A172 (cell line): ENCODE measurements at regions not wholly inside any gene's neighbourhood (a gene's known extent, or its start where the extent isn't known, plus 50 kb on each side); places are given as distances from the start of the nearest gene placed in this dataset.
"Not testable (repeated sequence)": the region's sequence is repeated elsewhere in the genome, so short reads cannot be mapped to it uniquely, and the experiment has no call there.

Source experiments
- DNase-seq: peaks from one replicate; pipeline ENCODE4 v3.0.0-alpha.2; 2015; ENCODE audit warnings: low spot score

- DNase-seq: no peak
Measured at GRCh38 chr2:107717661-107718060, 109.0 kb upstream of the RGPD4 start.

- no peak for DNase-seq
Measured at GRCh38 chr2:107719141-107719540, 107.6 kb upstream of the RGPD4 start.

DNA sequence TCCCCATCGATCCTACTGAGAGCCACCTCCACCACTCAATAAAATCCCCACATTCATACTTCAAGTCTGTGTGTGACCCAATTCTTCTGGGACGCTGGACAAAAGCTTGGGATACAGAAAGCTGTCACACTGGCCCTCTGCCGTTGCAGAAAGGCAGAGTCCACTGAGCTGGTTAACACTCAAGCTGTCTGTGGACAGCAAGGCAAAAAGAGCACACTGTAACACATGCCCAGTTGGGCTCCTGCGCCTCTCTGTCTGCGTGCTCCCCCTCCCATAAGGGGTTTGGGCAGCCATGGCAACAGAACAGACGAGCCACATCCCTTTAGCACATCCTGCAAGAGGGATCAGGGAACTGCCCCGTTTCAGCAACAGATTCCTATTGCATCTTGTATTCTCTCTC, 106.9 kb upstream of the RGPD4 start:
- no peak for DNase-seq

DNA sequence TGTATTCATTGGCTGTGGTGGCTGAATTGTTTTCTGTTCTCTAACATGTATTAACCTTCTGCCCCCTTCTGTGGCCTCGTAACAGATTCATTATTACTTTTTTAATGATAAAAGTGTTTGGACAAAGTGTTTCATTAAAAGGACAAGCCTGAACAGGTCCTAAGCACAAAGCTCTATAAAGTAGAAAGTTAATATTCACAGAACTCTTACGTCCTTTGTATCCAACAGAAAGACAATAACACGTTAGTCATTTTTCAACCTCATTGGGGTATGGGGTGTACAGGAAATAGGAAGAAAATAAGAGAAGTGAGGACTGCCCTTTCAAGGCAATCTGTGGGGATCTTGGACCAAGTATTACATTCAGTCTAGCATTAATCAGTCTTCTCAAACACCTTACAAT, 105.5 kb upstream of the RGPD4 start:
- DNase-seq: no peak

DNA sequence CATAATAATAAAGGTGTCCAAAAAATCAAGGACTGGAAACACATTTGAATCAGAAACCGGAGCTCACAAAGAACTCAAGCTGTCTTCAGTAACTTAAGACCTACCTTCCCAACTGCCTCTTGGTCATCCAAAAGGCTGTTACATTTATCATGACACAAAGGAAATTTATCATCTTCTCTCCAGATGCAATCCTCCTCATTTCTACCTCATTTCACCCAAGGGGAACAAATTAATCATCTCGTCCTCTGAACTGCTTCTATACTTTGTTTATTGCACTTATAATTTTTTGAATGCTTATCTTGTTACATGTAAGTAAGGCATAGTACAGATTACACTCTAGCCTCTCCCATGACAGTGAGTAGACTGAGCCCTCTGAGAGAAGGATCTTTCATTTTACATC, 105.1 kb upstream of the RGPD4 start:
- no peak for DNase-seq

DNA sequence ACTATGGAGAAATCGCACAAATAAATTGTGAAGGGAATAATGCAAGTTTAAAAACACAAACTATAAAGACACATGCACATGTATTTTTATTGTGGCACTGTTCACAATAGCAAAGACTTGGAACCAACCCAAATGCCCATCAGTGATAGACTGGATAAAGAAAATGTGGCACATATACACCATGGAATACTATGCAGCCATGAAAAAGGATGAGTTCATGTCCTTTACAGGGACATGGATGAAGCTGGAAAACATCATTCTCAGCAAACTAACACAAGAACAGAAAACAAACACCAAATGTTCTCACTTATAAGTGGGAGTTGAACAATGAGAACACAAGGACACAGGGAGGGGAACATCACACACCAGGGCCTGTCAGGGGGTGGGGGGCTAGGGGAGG, 100.9 kb upstream of the RGPD4 start:
- DNase-seq: not testable (repeated sequence)

DNA sequence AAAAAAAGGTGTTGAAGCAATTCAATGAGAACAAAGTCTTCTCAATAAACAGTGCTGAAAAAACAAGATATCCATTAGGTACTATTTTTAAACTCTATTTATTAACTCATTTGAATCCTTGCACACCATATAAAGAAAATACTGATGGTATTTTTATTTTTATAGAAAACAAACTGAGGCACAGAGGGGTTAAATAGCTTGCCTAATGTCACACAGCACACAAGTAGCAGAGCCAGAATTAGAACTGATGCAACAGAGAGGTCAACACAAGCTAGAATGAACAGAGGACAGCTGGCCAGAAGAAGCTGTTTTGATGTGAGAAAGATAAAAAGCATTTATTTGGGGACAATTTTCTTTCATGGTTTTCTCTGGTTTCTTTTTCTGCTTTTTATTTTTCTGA, 99.4 kb upstream of the RGPD4 start:
- no peak for DNase-seq

- peak; percentile 64 for DNase-seq
Measured at GRCh38 chr2:107728586-107728985, 98.1 kb upstream of the RGPD4 start.

- no peak for DNase-seq
Measured at GRCh38 chr2:107729440-107729839, 97.3 kb upstream of the RGPD4 start.

GRCh38 chr2:107730898-107731297, 95.8 kb upstream of the RGPD4 start:
- DNase-seq: peak; percentile 78

GRCh38 chr2:107731435-107731834, 95.3 kb upstream of the RGPD4 start:
- DNase-seq: no peak

DNA sequence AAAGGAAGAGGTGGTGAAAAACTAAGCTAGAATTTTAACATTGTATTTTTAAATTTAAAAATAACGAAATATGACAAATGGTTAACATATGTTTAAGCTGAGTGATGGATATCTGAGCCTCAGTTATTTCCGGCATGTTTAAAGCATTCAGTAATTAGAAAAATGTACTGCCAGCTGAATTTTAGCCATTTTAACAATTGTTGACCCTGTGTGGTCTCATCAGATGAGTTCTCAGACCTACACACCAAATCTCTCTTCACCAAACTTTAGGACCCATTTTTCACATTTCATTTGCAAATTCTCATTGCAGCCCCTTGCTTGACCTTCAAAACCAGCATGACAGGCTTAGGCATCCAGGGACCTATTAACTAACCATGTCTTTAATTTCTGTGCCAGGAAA, 91.5 kb upstream of the RGPD4 start:
- no peak for DNase-seq

DNA sequence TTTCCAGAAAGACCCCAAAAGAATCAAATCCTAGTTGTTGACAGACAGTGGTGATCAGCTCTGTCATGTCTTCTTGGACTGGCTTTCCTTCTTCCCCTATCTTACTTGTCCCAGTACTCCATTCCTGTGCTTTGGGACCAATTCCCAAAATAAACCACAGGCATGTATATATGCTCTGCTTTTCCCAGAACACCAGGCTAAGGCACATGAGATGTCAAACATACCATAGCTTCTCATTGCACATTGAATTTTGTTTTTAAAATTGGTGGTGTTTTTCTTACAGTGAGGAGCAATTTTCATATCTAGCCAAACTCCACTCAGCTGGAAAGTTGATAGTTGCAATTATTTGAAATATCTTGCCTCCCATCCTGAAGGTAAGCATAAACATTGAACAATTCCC, 88.9 kb upstream of the RGPD4 start:
- DNase-seq: no peak

- no peak for DNase-seq
Measured at GRCh38 chr2:107738266-107738665, 88.4 kb upstream of the RGPD4 start.

GRCh38 chr2:107740300-107740699, 86.4 kb upstream of the RGPD4 start:
- no peak for DNase-seq

DNA sequence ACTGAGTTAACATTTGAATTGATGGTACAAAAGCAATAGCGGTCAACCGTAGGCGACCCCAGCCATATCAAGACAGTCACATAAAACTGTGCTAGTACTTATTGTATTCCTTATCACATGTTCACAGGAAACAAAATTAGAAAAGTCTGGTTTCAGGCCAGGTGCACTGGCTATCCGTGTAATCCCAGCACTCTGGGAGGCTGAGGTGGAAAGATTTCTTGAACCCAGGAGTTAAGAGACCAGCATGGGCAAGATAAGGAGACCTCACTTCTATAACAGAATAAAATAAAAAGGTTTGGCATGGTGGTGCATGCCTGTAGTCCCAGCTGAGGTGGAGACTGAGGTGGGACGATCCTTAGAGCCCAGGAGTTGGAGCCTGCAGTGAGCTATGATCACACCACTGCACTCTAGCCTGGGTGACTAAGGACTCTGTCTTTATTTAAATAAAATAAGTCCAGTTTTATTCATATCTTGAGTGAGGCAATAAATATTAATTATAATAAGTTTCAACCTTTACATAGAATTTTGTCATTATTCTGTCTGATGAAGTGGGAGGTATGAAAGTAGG, 84.1 kb upstream of the RGPD4 start:
- no peak for DNase-seq

DNA sequence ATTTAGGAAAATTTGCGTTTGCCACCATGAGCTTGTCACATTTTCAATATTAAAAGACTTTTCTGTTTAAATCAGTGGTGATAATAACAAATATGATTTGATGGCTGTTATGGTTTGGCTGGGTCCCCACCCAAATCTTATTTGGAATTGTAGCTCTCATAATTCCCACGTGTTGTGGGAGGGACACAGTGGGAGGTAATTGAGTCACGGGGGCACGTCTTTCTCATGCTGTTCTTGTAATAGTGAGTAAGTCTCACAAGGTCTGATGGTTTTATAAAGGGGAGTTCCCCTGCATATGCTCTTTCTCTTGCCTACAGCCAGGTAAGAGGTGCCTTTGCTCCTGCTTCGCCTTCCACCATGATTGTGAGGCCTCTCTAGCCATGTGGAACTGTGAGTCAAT, 83.4 kb upstream of the RGPD4 start:
- DNase-seq: peak; percentile 45

DNA sequence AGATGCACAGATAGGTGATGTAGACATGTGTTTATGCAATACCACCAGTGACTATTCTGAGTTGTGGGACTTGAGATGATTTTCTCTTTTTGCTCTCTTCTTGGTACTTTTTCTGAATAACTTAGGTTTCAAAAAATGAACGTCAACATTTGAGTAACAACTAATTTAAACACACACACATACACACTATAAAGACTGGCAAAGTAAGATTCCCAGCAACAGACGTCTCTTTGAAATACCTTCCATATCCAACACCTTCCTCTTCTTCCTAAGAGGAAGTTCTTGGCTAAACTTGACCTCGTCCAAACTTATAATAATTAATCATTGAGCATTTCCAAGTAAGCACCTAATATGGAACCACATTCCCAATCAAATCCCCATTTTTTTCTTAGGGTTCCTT, 81.6 kb upstream of the RGPD4 start:
- DNase-seq: no peak

GRCh38 chr2:107746552-107747198, 80.0 kb upstream of the RGPD4 start:
- DNase-seq: not testable (repeated sequence)

- not testable (repeated sequence) for DNase-seq
Measured at GRCh38 chr2:107747199-107747963, 79.3 kb upstream of the RGPD4 start.

DNA sequence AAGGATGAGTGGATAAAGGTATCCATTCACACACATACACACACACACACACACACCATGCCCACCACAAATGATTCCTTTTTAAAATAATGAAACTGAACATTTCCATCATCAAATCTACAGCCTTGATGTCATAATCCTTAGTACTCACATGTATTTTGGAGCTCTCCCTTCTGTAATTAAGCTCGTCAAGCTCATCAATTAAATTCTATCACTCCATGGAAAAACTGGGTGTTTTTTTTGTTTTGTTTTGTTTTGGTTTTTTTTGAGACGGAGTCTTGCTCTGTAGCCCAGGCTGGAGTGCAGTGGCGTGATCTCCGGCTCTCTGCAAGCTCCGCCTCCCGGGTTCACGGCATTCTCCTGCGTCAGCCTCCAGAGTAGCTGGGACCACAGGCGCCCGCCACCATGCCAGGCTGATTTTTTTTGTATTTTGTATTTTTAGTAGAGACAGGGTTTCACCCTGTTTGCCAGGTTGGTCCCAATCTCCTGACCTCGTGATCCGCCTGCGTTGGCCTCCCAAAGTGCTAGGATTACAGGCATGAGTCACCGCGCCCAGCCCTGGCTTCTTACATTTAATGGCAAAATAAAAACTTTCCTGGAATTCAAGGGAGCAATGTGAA, 78.6 kb upstream of the RGPD4 start:
- DNase-seq: peak; percentile 64

- no peak for DNase-seq
Measured at GRCh38 chr2:107751936-107752335, 74.8 kb upstream of the RGPD4 start.

DNA sequence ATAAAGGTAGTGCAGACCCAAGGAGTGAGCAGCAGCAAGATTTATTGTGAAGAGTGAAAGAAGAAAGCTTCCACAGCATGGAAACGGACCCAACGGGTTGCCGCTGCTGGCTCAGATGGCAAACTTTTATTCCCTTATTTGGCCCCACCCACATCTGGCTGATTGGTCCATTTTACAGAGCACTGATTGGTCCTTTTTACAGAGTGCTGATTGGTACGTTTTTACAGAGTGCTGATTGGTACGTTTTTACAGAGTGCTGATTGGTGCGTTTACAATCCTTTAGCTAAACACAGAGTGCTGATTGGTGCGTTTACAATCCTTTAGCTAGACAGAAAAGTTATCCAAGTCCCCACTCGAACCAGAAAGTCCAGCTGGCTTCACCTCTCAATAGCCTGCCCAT, 72.9 kb upstream of the RGPD4 start:
- not testable (repeated sequence) for DNase-seq
